Uterus (tissue), 3 donors: ENCODE measurements at regions not wholly inside any gene's neighbourhood (a gene's known extent, or its start where the extent isn't known, plus 50 kb on each side); places are given as distances from the start of the nearest gene placed in this dataset.

Source experiments
- DNase-seq, 2 donors: peaks; one replicate each; pipeline ENCODE4 v3.0.0-alpha.2; 2019 to 2020
- H3K27ac ChIP-seq, 2 donors: fragments of 200-600 bp; sonication (generic); 1 replicate in 1 of 2; 2 replicates in 1 of 2; pipeline ENCODE4 v1.5.1; 2016 to 2018
- H3K27me3 ChIP-seq, 2 donors: fragments of 200-600 bp; sonication (generic); one replicate each; pipeline ENCODE4 v1.5.1; 2018 to 2019; ENCODE audit warnings: control low read depth in 1 of 2
- H3K36me3 ChIP-seq, 2 donors: fragments of 200-600 bp; sonication (generic); one replicate each; pipeline ENCODE4 v1.5.1; 2019; ENCODE audit warnings: control low read depth in 1 of 2
- H3K4me1 ChIP-seq, 2 donors: fragments of 200-600 bp; sonication (generic); one replicate each; pipeline ENCODE4 v1.5.1; 2018 to 2019; ENCODE audit warnings: control low read depth in 1 of 2
- H3K4me3 ChIP-seq, 2 donors: fragments of 200-600 bp; sonication (generic); 1 replicate in 1 of 2; 2 replicates in 1 of 2; pipeline ENCODE4 v1.5.1; 2018 to 2019; ENCODE audit warnings: mild to moderate bottlenecking in 1 of 2
- H3K9me3 ChIP-seq, 2 donors: fragments of 200-600 bp; sonication (generic); one replicate each; pipeline ENCODE4 v1.5.1; 2019; ENCODE audit warnings: control low read depth in 1 of 2
- POLR2A ChIP-seq, 2 donors: fragments of 450-650 bp; IDR thresholded peaks; one replicate each; pipeline ENCODE4 v1.6.1; 2016; ENCODE audit warnings: antibody characterized with exemption in 2 of 2, mild to moderate bottlenecking in 1 of 2, moderate library complexity in 1 of 2
- intact Hi-C: fragments of 100-400 bp; cut with DNase I; formaldehyde crosslinking; loops from one replicate; pipeline ENCODE4 v1.15.1; 2023; ENCODE audit warnings: low total_unique reads
- TF ChIP-seq, protein P1 (sequence below), 4 experiments: fragments of 200-600 bp in 2 of 4; fragments of 450-650 bp in 2 of 4; sonication (generic) in 2 of 4; IDR thresholded peaks; one replicate each; pipeline ENCODE4 v1.5.1; 2016 to 2019; ENCODE audit warnings: antibody characterized with exemption in 4 of 4, mild to moderate bottlenecking in 2 of 4, moderate library complexity in 1 of 4
- donor health status: DM: yes; HTN: yes; CAD: no.

DNA sequence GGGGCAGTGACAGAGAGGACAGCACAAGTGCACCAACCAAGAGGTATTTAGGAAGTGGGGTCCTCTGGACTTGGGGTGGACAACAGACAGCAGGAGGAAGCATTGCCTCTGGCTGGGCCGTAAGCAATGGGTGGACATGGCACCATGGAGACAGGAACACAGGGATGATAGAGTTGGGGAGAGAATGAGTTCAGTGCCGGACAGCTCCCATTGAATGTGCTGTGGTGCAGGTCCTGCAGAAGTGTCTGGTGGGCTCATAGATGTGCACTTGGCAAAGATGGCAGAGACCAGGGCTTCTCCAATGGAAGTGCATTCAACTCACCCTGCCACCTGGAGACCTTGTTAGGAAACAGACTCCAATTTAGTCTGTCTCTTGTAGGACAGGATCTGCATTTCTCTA, 341.5 kb upstream of the ZMIZ1 start:
- intact Hi-C loops, result no loop called here
- H3K36me3 ChIP-seq, result no peaks in the 10 kb centered on the region

GRCh38 chr10:78727728-78728127, 341.0 kb upstream of the ZMIZ1 start:
- no peak overlapping the region for H3K27ac ChIP-seq
- H3K4me3 ChIP-seq, result no peak overlapping the region
- no peak for TF ChIP-seq POLR2A (IDR thresholded peaks at IDR 0.05)
- TF ChIP-seq, protein P1, sequence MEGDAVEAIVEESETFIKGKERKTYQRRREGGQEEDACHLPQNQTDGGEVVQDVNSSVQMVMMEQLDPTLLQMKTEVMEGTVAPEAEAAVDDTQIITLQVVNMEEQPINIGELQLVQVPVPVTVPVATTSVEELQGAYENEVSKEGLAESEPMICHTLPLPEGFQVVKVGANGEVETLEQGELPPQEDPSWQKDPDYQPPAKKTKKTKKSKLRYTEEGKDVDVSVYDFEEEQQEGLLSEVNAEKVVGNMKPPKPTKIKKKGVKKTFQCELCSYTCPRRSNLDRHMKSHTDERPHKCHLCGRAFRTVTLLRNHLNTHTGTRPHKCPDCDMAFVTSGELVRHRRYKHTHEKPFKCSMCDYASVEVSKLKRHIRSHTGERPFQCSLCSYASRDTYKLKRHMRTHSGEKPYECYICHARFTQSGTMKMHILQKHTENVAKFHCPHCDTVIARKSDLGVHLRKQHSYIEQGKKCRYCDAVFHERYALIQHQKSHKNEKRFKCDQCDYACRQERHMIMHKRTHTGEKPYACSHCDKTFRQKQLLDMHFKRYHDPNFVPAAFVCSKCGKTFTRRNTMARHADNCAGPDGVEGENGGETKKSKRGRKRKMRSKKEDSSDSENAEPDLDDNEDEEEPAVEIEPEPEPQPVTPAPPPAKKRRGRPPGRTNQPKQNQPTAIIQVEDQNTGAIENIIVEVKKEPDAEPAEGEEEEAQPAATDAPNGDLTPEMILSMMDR (IDR thresholded peaks at IDR 0.05), result no peak
- no peak for DNase-seq
- no peaks in the 10 kb centered on the region for H3K9me3 ChIP-seq
- H3K4me1 ChIP-seq, result no peaks in the 10 kb centered on the region
- no peaks in the 10 kb centered on the region for H3K36me3 ChIP-seq
- no peaks in the 10 kb centered on the region for H3K27me3 ChIP-seq
- intact Hi-C loops, result no loop called here

More for the DNA sequence above, 341.5 kb upstream of the ZMIZ1 start:
- H3K27ac ChIP-seq, result no peak overlapping the region
- no peaks in the 10 kb centered on the region for H3K27me3 ChIP-seq
- H3K4me3 ChIP-seq, result no peak overlapping the region
- DNase-seq, result no peak
- no peaks in the 10 kb centered on the region for H3K9me3 ChIP-seq
- H3K4me1 ChIP-seq, result no peaks in the 10 kb centered on the region
- TF ChIP-seq, protein P1 (IDR thresholded peaks at IDR 0.05), result no peak
- no peak for TF ChIP-seq POLR2A (IDR thresholded peaks at IDR 0.05)

DNA sequence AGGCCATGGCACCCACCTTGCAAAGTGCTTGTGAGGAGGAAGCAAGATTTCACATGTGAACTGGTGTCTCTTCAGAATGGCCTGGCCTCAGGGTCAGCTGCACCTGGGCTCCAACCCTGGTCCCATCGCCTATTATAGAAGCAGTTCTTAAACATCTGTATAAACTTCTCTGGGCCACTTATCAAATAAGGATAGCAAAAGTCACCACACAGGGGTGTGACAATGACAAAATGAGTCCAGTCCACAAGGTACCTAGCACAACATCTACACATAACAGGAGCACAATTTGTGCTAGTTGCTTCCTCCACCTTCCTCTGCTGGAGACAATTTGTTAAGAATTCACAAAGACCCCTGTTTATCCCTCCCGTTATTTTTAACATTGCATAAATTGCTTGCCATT, 340.6 kb upstream of the ZMIZ1 start:
- H3K4me3 ChIP-seq, result no peak overlapping the region
- H3K27ac ChIP-seq, result no peak overlapping the region
- H3K27me3 ChIP-seq, result no peaks in the 10 kb centered on the region
- intact Hi-C loops, result no loop called here
- no peaks in the 10 kb centered on the region for H3K36me3 ChIP-seq
- no peak for DNase-seq
- no peaks in the 10 kb centered on the region for H3K9me3 ChIP-seq
- no peak for TF ChIP-seq POLR2A (IDR thresholded peaks at IDR 0.05)
- TF ChIP-seq, protein P1 (IDR thresholded peaks at IDR 0.05), result no peak
- no peaks in the 10 kb centered on the region for H3K4me1 ChIP-seq

- no peaks in the 10 kb centered on the region for H3K36me3 ChIP-seq
- H3K4me1 ChIP-seq, result no peaks in the 10 kb centered on the region
- DNase-seq, result no peak
- H3K27me3 ChIP-seq, result no peaks in the 10 kb centered on the region
- intact Hi-C loops, result no loop called here
- H3K9me3 ChIP-seq, result no peaks in the 10 kb centered on the region
- H3K27ac ChIP-seq, result no peak overlapping the region
- TF ChIP-seq, protein P1 (IDR thresholded peaks at IDR 0.05), result no peak
- no peak for TF ChIP-seq POLR2A (IDR thresholded peaks at IDR 0.05)
- H3K4me3 ChIP-seq, result no peak overlapping the region
Measured at GRCh38 chr10:78729366-78729765, 339.4 kb upstream of the ZMIZ1 start.

- intact Hi-C loops, result no loop called here
- Histone ChIP-seq H3K36me3 (no peaks in the 10 kb centered on the region), H3K4me1 (no peaks in the 10 kb centered on the region), H3K9me3 (no peaks in the 10 kb centered on the region), H3K27me3 (no peaks in the 10 kb centered on the region), H3K4me3 (no peak overlapping the region), H3K27ac (no peak overlapping the region)
- no peak for DNase-seq
- no peak for TF ChIP-seq POLR2A (IDR thresholded peaks at IDR 0.05)
- TF ChIP-seq, protein P1 (IDR thresholded peaks at IDR 0.05), result no peak
Measured at GRCh38 chr10:78729800-78730199, 339.0 kb upstream of the ZMIZ1 start.
